OCI-LY1 (cell line): ENCODE measurements at regions not wholly inside any gene's neighbourhood (a gene's known extent, or its start where the extent isn't known, plus 50 kb on each side); places are given as distances from the start of the nearest gene placed in this dataset.

Source experiments
- H2AFZ ChIP-seq: fragments of 200-600 bp; sonication (generic), shearing (Covaris generic); 2 replicates; pipeline ENCODE4 v1.6.0; 2014; ENCODE audit warnings: antibody characterized with exemption, mild to moderate bottlenecking, low read length
- H3F3A ChIP-seq: fragments of 200-600 bp; sonication (generic), shearing (Covaris generic); 2 replicates; pipeline ENCODE4 v1.6.0; 2014; ENCODE audit warnings: mild to moderate bottlenecking, antibody characterized with exemption, low read length, moderate library complexity; ENCODE audit not compliant: insufficient read depth
- H3K27ac ChIP-seq: fragments of 200-600 bp; sonication (generic); 2 replicates; pipeline ENCODE4 v1.5.1; 2014; ENCODE audit warnings: low read length, mixed run types, mild to moderate bottlenecking, low read depth; ENCODE audit not compliant: poor library complexity, severe bottlenecking
- H3K27me3 ChIP-seq: fragments of 200-600 bp; sonication (generic); 2 replicates; pipeline ENCODE4 v1.6.0; 2014; ENCODE audit warnings: antibody characterized with exemption, mild to moderate bottlenecking, low read length, moderate library complexity; ENCODE audit not compliant: insufficient read depth
- H3K36me3 ChIP-seq: fragments of 200-600 bp; sonication (generic); 2 replicates; pipeline ENCODE4 v1.6.1; 2014; ENCODE audit warnings: mild to moderate bottlenecking, antibody characterized with exemption, low read length, moderate library complexity, mixed read lengths; ENCODE audit not compliant: insufficient read depth
- H3K4me1 ChIP-seq: fragments of 200-600 bp; sonication (generic); 2 replicates; pipeline ENCODE4 v1.5.1; 2014; ENCODE audit warnings: mild to moderate bottlenecking, low read length, moderate library complexity; ENCODE audit not compliant: insufficient read depth, severe bottlenecking
- H3K4me2 ChIP-seq: fragments of 200-600 bp; sonication (generic), shearing (Covaris generic); 2 replicates; pipeline ENCODE4 v1.6.1; 2014; ENCODE audit warnings: low read length
- H3K4me3 ChIP-seq: fragments of 200-600 bp; sonication (generic); 2 replicates; pipeline ENCODE4 v1.5.1; 2014; ENCODE audit warnings: low read length, low read depth, mild to moderate bottlenecking, mixed read lengths; ENCODE audit not compliant: poor library complexity, severe bottlenecking
- H3K79me2 ChIP-seq: fragments of 200-600 bp; shearing (Covaris generic); 2 replicates; pipeline ENCODE4 v1.6.1; 2016; ENCODE audit warnings: mixed run types, low read length, mixed read lengths; ENCODE audit not compliant: insufficient read depth
- H3K9ac ChIP-seq: fragments of 200-600 bp; sonication (generic), shearing (Covaris generic); 2 replicates; pipeline ENCODE4 v1.6.1; 2014; ENCODE audit warnings: mild to moderate bottlenecking, low read length, mixed read lengths
- H3K9me2 ChIP-seq: fragments of 200-600 bp; sonication (generic), shearing (Covaris generic); 2 replicates; pipeline ENCODE4 v1.6.1; 2014; ENCODE audit warnings: low read depth, mild to moderate bottlenecking, low read length, mixed read lengths
- H3K9me3 ChIP-seq: fragments of 200-600 bp; shearing (Covaris generic); 2 replicates; pipeline ENCODE4 v1.6.1; 2014; ENCODE audit warnings: low read length, mixed read lengths
- H4K20me1 ChIP-seq: fragments of 200-600 bp; sonication (generic), shearing (Covaris generic); 2 replicates; pipeline ENCODE4 v1.6.0; 2016; ENCODE audit warnings: mild to moderate bottlenecking, low read length; ENCODE audit not compliant: insufficient read depth
- CTCF ChIP-seq: fragments of 200-600 bp; sonication (generic), shearing (Covaris generic); IDR thresholded peaks from 2 replicates; pipeline ENCODE4 v1.5.1; 2017; ENCODE audit warnings: mild to moderate bottlenecking, antibody characterized with exemption, low read length, moderate library complexity, mixed read lengths
- EZH2 ChIP-seq: fragments of 200-600 bp; sonication (generic), shearing (Covaris generic); IDR thresholded peaks from 2 replicates; pipeline ENCODE4 v1.8.0; 2017; ENCODE audit warnings: borderline replicate concordance, mixed run types, mild to moderate bottlenecking, antibody characterized with exemption, low read length, moderate library complexity, mixed read lengths

DNA sequence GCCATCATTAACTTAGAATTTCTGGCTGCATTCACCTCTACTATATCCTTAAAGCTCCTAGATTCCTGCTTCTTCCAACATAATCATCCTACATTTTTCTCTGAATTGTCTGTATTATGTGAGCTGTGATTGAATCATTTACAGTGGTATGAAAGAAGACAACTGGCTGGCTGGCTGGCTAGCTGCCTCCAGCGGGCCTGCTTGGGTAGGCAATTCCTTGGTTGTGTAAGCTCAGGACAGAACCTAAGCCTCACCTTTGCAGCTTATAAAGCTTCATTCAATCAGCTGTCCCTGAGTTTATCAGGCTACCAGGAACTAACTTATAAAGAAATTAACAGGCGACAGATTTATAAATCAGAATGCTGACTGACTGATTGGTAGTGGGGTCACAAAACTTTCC is 162.7 kb upstream of the NR3C1 start:
- Histone ChIP-seq H2AFZ (no peak overlapping the region), H3K4me2 (no peak overlapping the region)
- no peak for TF ChIP-seq CTCF
- TF ChIP-seq EZH2, result no peak

GRCh38 chr5:143564417-143564816 is 160.9 kb upstream of the NR3C1 start:
- no peaks in the 10 kb centered on the region for H4K20me1 ChIP-seq
- peak overlapping the region; percentile 70 for H3K27ac ChIP-seq
- H3K36me3 ChIP-seq, result no peaks in the 10 kb centered on the region
- H2AFZ ChIP-seq, result no peak overlapping the region; the same call in 1 of the 2 replicates
- no peaks in the 10 kb centered on the region for H3K79me2 ChIP-seq
- no peak overlapping the region for H3K4me3 ChIP-seq
- no peaks in the 10 kb centered on the region for H3F3A ChIP-seq
- H3K9me2 ChIP-seq, result no peaks in the 10 kb centered on the region
- H3K27me3 ChIP-seq, result no peaks in the 10 kb centered on the region
- TF ChIP-seq CTCF (no peak), EZH2 (no peak)
- no peaks in the 10 kb centered on the region for H3K9me3 ChIP-seq
- H3K9ac ChIP-seq, result no peak overlapping the region
- peaks cover 31% of the 10 kb centered on the region for H3K4me1 ChIP-seq
- peak overlapping the region; percentile 4; the same call in 1 of the 2 replicates for H3K4me2 ChIP-seq

More for the DNA sequence above, 162.7 kb upstream of the NR3C1 start:
- Histone ChIP-seq H3K79me2 (no peaks in the 10 kb centered on the region), H3F3A (no peaks in the 10 kb centered on the region), H3K4me1 (peaks cover 43% of the 10 kb centered on the region), H3K9me3 (no peaks in the 10 kb centered on the region), H4K20me1 (no peaks in the 10 kb centered on the region), H3K4me3 (no peak overlapping the region), H3K36me3 (no peaks in the 10 kb centered on the region), H3K27ac (no peak overlapping the region), H3K9ac (no peak overlapping the region), H3K27me3 (no peaks in the 10 kb centered on the region), H3K9me2 (no peaks in the 10 kb centered on the region)

DNA sequence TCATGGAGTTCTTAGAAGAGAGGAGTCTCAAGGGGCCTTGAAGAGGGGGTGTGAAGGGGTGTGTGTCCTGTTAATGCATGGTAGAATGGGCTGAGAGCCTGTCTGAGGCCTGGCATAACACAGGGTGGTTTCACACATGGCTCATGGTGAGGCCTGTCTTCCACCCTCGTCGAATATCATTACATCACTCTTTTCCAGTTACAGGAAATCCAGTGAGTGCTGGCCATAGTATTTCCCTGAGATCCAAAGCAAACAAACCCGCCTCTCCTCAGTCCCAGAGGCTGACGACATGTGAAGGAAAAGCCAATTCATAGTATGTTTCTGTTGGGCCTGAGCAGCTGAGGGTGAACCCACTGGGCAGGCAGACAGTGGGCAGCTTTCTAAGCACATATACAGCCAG is 159.4 kb upstream of the NR3C1 start:
- Histone ChIP-seq H3K4me3 (no peak overlapping the region), H3K4me1 (peaks cover 31% of the 10 kb centered on the region), H3K9ac (no peak overlapping the region), H3K4me2 (no peak overlapping the region), H3K9me2 (no peaks in the 10 kb centered on the region), H3F3A (no peaks in the 10 kb centered on the region), H3K79me2 (no peaks in the 10 kb centered on the region), H3K36me3 (no peaks in the 10 kb centered on the region), H3K9me3 (no peaks in the 10 kb centered on the region), H4K20me1 (no peaks in the 10 kb centered on the region), H3K27ac (no peak overlapping the region), H2AFZ (no peak overlapping the region), H3K27me3 (no peaks in the 10 kb centered on the region)
- no peak for TF ChIP-seq EZH2
- no peak for TF ChIP-seq CTCF
